ENCODE measurements at regions not wholly inside any gene's neighbourhood (a gene's known extent, or its start where the extent isn't known, plus 50 kb on each side); places are given as distances from the start of the nearest gene placed in this dataset.

DNA sequence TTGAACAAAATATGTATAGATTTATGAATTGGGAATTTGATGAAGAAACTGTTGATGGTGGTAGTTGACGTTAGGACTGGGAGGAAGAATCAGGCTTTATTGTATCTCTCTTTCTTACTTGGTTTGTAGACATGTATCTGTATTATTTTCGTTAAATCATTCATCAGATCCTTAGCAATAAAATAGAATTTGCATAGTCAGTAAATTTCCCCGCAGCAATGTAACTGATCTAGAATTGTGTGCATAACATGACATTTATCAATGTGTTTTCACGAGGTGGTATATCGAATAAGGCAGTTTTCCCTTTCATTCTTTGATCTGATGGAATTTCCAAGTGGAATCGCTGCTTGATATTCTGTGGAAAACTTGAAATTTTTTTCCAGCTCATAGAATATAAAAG, 308.8 kb downstream of the SPRY1 start:
- TF ChIP-seq YY1 (IDR thresholded peaks at IDR 0.05; ENCODE audit: insufficient read depth, insufficient read length) = no peak
- TF ChIP-seq ZNF274 (IDR thresholded peaks at IDR 0.05; ENCODE audit: low read depth, low read length) = no peak
- no peak for TF ChIP-seq SUZ12 (IDR thresholded peaks at IDR 0.05; ENCODE audit: extremely low read depth, insufficient read depth, insufficient read length)

All from NT2/D1 (cell line).